ENCODE measurements at regions not wholly inside any gene's neighbourhood (a gene's known extent, or its start where the extent isn't known, plus 50 kb on each side); places are given as distances from the start of the nearest gene placed in this dataset.

DNA sequence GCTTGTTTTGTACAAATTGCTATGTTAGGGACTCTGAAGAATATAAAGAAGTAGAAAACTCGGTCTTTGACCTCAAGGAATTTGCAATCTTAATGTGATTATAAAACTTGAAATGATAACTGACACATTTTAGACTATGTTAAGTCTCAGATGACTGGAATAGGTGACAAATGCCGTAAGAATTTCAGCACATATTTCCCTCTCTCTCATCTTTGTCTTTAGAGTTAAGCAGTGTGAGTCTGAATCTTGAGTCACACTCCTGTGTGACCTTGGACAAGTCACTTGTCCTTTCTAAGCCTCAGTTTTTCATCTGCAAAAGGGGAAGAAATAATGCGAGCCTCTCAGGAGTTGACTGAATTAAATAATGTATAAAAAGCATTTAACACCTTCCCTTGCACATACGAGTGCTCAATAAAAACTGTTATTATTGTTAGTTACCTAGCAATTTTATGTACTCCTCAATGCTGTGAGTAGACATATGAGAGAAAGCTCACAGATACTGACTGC lies 103.7 kb downstream of the DYRK2 start:
- Histone ChIP-seq H3K27ac (ENCODE audit: low read depth, low read length) (no peak overlapping the region), H3K79me2 (ENCODE audit: insufficient read depth, low read length) (no peaks in the 10 kb centered on the region), H3K9ac (ENCODE audit: low read length) (no peak overlapping the region)

DNA sequence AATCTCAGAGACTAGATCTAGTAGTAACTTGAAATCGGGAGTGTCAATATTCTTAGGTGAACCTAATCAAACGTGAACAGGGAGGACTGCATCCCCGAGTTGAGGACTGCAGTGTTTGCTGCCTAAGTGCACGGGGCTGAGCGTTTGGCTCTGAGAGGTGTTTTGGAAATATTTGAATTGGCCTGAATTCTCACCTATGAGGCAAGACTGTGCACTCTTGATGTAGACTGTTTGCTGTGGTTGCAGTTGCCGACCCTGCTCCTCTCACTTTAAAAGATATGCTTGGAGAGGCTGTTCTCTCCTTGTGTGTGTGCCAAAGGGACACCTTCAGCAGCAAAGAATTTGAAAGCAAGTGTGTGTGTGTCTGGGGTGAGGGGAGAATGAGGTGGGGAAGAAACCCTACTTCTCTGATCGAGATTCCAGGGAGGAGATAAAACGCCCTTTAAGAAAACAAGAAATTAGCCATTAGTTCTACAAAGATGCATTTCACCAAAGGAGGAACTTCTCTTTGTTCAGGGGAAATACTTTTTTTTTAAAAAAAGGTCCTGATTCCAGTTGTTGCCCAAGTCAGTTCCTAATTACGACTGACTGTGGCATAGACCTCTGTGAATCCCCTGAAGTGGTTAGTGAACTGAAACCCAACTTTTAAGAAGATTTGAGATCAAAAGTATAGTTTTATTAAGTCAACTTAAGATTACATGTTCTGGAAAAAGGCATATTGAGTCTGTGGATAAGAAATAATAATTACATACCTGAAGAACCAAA lies 106.6 kb downstream of the DYRK2 start:
- Histone ChIP-seq H2AFZ (ENCODE audit: low read depth, low read length, severe bottlenecking) (no peak overlapping the region), H3K79me2 (ENCODE audit: insufficient read depth, low read length) (no peaks in the 10 kb centered on the region), H3K9me3 (ENCODE audit: insufficient read depth, low read length) (no peaks in the 10 kb centered on the region), H3F3A (ENCODE audit: insufficient read depth) (no peaks in the 10 kb centered on the region), H3K36me3 (ENCODE audit: low read length) (no peaks in the 10 kb centered on the region), H3K4me3 (ENCODE audit: insufficient read depth, low read length, poor library complexity, severe bottlenecking) (no peak overlapping the region), H3K4me2 (ENCODE audit: low read depth, low read length, poor library complexity, severe bottlenecking) (no peak overlapping the region), H3K27ac (ENCODE audit: low read depth, low read length) (no peak overlapping the region), H4K20me1 (ENCODE audit: low read depth, low read length) (no peaks in the 10 kb centered on the region), H3K9ac (ENCODE audit: low read length) (no peak overlapping the region), H3K27me3 (ENCODE audit: low read length) (no peaks in the 10 kb centered on the region), H3K9me2 (replicated peaks; ENCODE audit: insufficient read depth, low read length) (no peaks in the 10 kb centered on the region)
- TF ChIP-seq, protein P1, sequence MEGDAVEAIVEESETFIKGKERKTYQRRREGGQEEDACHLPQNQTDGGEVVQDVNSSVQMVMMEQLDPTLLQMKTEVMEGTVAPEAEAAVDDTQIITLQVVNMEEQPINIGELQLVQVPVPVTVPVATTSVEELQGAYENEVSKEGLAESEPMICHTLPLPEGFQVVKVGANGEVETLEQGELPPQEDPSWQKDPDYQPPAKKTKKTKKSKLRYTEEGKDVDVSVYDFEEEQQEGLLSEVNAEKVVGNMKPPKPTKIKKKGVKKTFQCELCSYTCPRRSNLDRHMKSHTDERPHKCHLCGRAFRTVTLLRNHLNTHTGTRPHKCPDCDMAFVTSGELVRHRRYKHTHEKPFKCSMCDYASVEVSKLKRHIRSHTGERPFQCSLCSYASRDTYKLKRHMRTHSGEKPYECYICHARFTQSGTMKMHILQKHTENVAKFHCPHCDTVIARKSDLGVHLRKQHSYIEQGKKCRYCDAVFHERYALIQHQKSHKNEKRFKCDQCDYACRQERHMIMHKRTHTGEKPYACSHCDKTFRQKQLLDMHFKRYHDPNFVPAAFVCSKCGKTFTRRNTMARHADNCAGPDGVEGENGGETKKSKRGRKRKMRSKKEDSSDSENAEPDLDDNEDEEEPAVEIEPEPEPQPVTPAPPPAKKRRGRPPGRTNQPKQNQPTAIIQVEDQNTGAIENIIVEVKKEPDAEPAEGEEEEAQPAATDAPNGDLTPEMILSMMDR (IDR thresholded peaks at IDR 0.05; ENCODE audit: insufficient read depth, low read length, poor library complexity, severe bottlenecking): no peak
- TF ChIP-seq EZH2phosphoT487 (conservative IDR thresholded peaks at IDR 0.05; ENCODE audit: low read length): no peak

More for the DNA sequence above, 103.7 kb downstream of the DYRK2 start:
- H3K4me3 ChIP-seq (ENCODE audit: insufficient read depth, low read length, poor library complexity, severe bottlenecking): no peak overlapping the region
- no peak overlapping the region for H2AFZ ChIP-seq (ENCODE audit: low read depth, low read length, severe bottlenecking)
- no peaks in the 10 kb centered on the region for H3K36me3 ChIP-seq (ENCODE audit: low read length)
- H3K27me3 ChIP-seq (ENCODE audit: low read length): no peaks in the 10 kb centered on the region
- no peaks in the 10 kb centered on the region for H4K20me1 ChIP-seq (ENCODE audit: low read depth, low read length)
- H3K9me2 ChIP-seq (replicated peaks; ENCODE audit: insufficient read depth, low read length): no peaks in the 10 kb centered on the region
- no peak overlapping the region for H3K4me2 ChIP-seq (ENCODE audit: low read depth, low read length, poor library complexity, severe bottlenecking)
- TF ChIP-seq, protein P1 (IDR thresholded peaks at IDR 0.05; ENCODE audit: insufficient read depth, low read length, poor library complexity, severe bottlenecking): no peak
- TF ChIP-seq EZH2phosphoT487 (conservative IDR thresholded peaks at IDR 0.05; ENCODE audit: low read length): no peak
- no peaks in the 10 kb centered on the region for H3F3A ChIP-seq (ENCODE audit: insufficient read depth)
- no peaks in the 10 kb centered on the region for H3K9me3 ChIP-seq (ENCODE audit: insufficient read depth, low read length)

DNA sequence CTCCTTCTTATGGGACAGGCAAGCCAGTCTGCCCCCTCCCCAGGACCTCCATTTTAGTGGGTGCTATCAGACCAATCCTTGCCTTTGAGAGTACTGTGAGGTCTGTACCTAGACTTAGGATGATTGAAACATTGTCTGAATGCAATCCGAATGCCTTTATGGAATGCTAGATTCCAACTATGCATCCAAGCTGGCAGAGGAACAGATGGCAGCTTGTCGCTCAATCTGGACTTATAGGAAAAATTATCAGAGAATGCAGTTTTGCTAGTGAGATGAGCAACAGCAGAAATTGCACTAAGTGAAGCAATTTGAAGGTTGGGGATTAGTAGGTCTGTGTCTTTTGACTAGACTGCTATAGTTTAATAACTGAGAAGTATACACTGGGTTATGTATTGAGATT lies 109.1 kb downstream of the DYRK2 start:
- Histone ChIP-seq H3F3A (ENCODE audit: insufficient read depth) (no peaks in the 10 kb centered on the region), H3K9me3 (ENCODE audit: insufficient read depth, low read length) (no peaks in the 10 kb centered on the region), H3K9ac (ENCODE audit: low read length) (no peak overlapping the region), H3K4me3 (ENCODE audit: insufficient read depth, low read length, poor library complexity, severe bottlenecking) (no peak overlapping the region), H3K27me3 (ENCODE audit: low read length) (no peaks in the 10 kb centered on the region), H2AFZ (ENCODE audit: low read depth, low read length, severe bottlenecking) (no peak overlapping the region), H3K4me2 (ENCODE audit: low read depth, low read length, poor library complexity, severe bottlenecking) (peak overlapping the region; percentile 33), H4K20me1 (ENCODE audit: low read depth, low read length) (no peaks in the 10 kb centered on the region), H3K27ac (ENCODE audit: low read depth, low read length) (no peak overlapping the region), H3K79me2 (ENCODE audit: insufficient read depth, low read length) (no peaks in the 10 kb centered on the region), H3K36me3 (ENCODE audit: low read length) (no peaks in the 10 kb centered on the region), H3K9me2 (replicated peaks; ENCODE audit: insufficient read depth, low read length) (no peaks in the 10 kb centered on the region)
- TF ChIP-seq EZH2phosphoT487 (conservative IDR thresholded peaks at IDR 0.05; ENCODE audit: low read length): no peak
- TF ChIP-seq, protein P1 (IDR thresholded peaks at IDR 0.05; ENCODE audit: insufficient read depth, low read length, poor library complexity, severe bottlenecking): no peak

All from SU-DHL-6 (cell line).